ENCODE measurements at regions not wholly inside any gene's neighbourhood (a gene's known extent, or its start where the extent isn't known, plus 50 kb on each side); places are given as distances from the start of the nearest gene placed in this dataset.

- no peak for DNase-seq (ENCODE audit: low read depth)
- no peak for TF ChIP-seq CTCF (IDR thresholded peaks at IDR 0.05; ENCODE audit: insufficient read depth, low read depth, low read length, missing control alignments)
- H3K4me3 ChIP-seq (ENCODE audit: low read length) = no peak overlapping the region
Measured at GRCh38 chr1:221069178-221069903, 190.1 kb downstream of the HLX start.

GRCh38 chr1:221069986-221070385 lies 190.7 kb downstream of the HLX start:
- DNase-seq (ENCODE audit: low read depth) = no peak
- TF ChIP-seq CTCF (IDR thresholded peaks at IDR 0.05; ENCODE audit: insufficient read depth, low read depth, low read length, missing control alignments) = no peak
- H3K4me3 ChIP-seq (ENCODE audit: low read length) = no peak overlapping the region

GRCh38 chr1:221071777-221072176 lies 192.5 kb downstream of the HLX start:
- H3K4me3 ChIP-seq (ENCODE audit: low read length) = no peak overlapping the region
- DNase-seq (ENCODE audit: low read depth) = no peak
- no peak for TF ChIP-seq CTCF (IDR thresholded peaks at IDR 0.05; ENCODE audit: insufficient read depth, low read depth, low read length, missing control alignments)

DNA sequence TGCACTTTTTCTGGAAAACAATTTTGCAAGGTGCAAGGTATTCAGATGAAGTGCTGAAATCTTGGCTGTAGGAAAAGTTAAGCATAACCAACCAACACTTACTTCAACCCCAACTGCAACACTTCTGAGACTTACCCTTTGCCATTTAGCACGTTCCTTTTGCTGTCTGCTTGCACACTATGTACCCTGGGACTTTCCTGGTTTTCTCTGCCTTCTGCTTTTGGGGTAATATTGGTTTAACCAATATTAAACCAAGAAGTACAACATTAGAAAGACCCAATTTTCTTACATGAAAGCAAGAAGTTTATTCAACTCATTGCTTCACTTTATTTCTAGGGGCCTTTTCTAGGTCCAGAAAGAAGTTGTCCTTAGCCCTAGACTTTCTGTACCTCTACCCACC lies 193.0 kb downstream of the HLX start:
- TF ChIP-seq CTCF (IDR thresholded peaks at IDR 0.05; ENCODE audit: insufficient read depth, low read depth, low read length, missing control alignments) = no peak
- H3K4me3 ChIP-seq (ENCODE audit: low read length) = no peak overlapping the region
- no peak for DNase-seq (ENCODE audit: low read depth)

GRCh38 chr1:221074332-221074731 lies 195.1 kb downstream of the HLX start:
- H3K4me3 ChIP-seq (ENCODE audit: low read length) = no peak overlapping the region
- DNase-seq (ENCODE audit: low read depth) = peak; percentile 33
- TF ChIP-seq CTCF (IDR thresholded peaks at IDR 0.05; ENCODE audit: insufficient read depth, low read depth, low read length, missing control alignments) = no peak

GRCh38 chr1:221075911-221076310 lies 196.7 kb downstream of the HLX start:
- TF ChIP-seq CTCF (IDR thresholded peaks at IDR 0.05; ENCODE audit: insufficient read depth, low read depth, low read length, missing control alignments) = no peak

GRCh38 chr1:221076391-221076811 lies 197.2 kb downstream of the HLX start:
- no peak overlapping the region for H3K4me3 ChIP-seq (ENCODE audit: low read length)
- DNase-seq (ENCODE audit: low read depth) = no peak
- TF ChIP-seq CTCF (IDR thresholded peaks at IDR 0.05; ENCODE audit: insufficient read depth, low read depth, low read length, missing control alignments) = no peak

More at GRCh38 chr1:221075911-221076310, 196.7 kb downstream of the HLX start:
- DNase-seq (ENCODE audit: low read depth) = no peak
- H3K4me3 ChIP-seq (ENCODE audit: low read length) = no peak overlapping the region
